ENCODE measurements at regions not wholly inside any gene's neighbourhood (a gene's known extent, or its start where the extent isn't known, plus 50 kb on each side); places are given as distances from the start of the nearest gene placed in this dataset. TPM values are rescaled to one million over a fixed set of nuclear protein-coding genes. Genes with fewer than 3 reads are reported as not detected.

DNA sequence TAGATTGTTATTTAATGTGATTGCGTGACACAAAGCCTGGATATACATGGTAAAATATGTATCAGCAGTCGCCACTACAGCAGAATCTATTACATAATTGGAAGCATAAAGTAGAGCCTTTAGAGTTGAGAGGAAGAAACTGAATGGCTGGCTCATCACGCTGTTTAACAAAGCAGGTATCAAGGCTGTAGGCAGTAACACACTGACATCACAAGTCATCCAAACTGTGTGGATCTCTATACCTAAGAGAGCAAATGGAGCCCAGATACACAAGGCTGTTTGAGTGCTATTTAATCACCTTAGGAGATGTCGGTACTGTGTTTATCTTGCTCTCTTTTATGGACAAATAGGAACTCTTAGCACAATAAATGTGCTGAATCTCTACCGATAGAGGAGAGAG lies 864.4 kb downstream of the VGLL3 start:
- CTCF ChIA-PET = no interaction called here
- WGBS, 2 experiments (ENCODE audit: extremely low coverage in 2 of 2, insufficient read length in 1 of 2) = no CpG with 5 or more reads among the region's 5 CpGs

More for the DNA sequence above, 864.4 kb downstream of the VGLL3 start:
- Histone ChIP-seq H4K91ac (ENCODE audit: insufficient read depth, low read depth, low read length) (no peak overlapping the region), H2BK20ac (ENCODE audit: low read depth, low read length) (no peak overlapping the region), H3K9me3 (ENCODE audit: control insufficient read depth, insufficient read depth, low read length) (no peaks in the 10 kb centered on the region; the same call in 1 of the 2 replicates), H3K27me3 (ENCODE audit: control insufficient read depth, insufficient read depth, low read length) (no peaks in the 10 kb centered on the region), H3K4ac (ENCODE audit: low read depth, low read length) (no peak overlapping the region), H3K18ac (ENCODE audit: low read depth, low read length) (no peak overlapping the region), H3K56ac (ENCODE audit: extremely low read depth, insufficient read depth, low read length) (no peak overlapping the region), H4K5ac (ENCODE audit: low read depth, low read length) (no peak overlapping the region), H2BK5ac (ENCODE audit: low read depth, low read length, poor library complexity, severe bottlenecking) (no peak overlapping the region), H2AK5ac (ENCODE audit: low read depth, low read length) (no peak overlapping the region), H3K9me1 (ENCODE audit: insufficient read depth, low read length) (no peaks in the 10 kb centered on the region), H2BK15ac (ENCODE audit: low read depth, low read length) (no peak overlapping the region), H3K27ac (ENCODE audit: insufficient read depth, low read length) (no peak overlapping the region), H2BK120ac (ENCODE audit: low read depth, low read length) (no peak overlapping the region), H3K14ac (replicated peaks; ENCODE audit: low read depth, low read length) (no peak overlapping the region), H3K9ac (ENCODE audit: low read depth, low read length) (no peak overlapping the region), H4K20me1 (ENCODE audit: insufficient read depth, low read length) (no peaks in the 10 kb centered on the region), H3K79me1 (ENCODE audit: low read depth in 1 of 2, low read length in 2 of 2) (no peaks in the 10 kb centered on the region), H3K4me3 (ENCODE audit: insufficient read depth, low read depth, low read length) (no peak overlapping the region), H4K8ac (ENCODE audit: low read depth in 2 of 2, low read length in 2 of 2) (no peak overlapping the region), H3K23ac (ENCODE audit: low read depth, low read length) (no peak overlapping the region), H3K36me3 (ENCODE audit: control insufficient read depth, insufficient read depth, low read length) (no peaks in the 10 kb centered on the region), H2AK9ac (replicated peaks; ENCODE audit: low read depth, low read length, poor library complexity) (no peak overlapping the region), H3K4me2 (ENCODE audit: low read depth, low read length) (no peak overlapping the region), H2AFZ (replicated peaks; ENCODE audit: low read length, poor library complexity) (no peak overlapping the region), H3K4me1 (ENCODE audit: control insufficient read depth, insufficient read depth, low read length) (no peaks in the 10 kb centered on the region)
- no peak for ATAC-seq (ENCODE audit: low read depth)
- BruUV-seq (replicated peaks) = no TSS peak
- POLR2A ChIA-PET (ENCODE audit: unreplicated experiment) = no interaction called here
- dilution Hi-C loops (cut with HindIII; ENCODE audit: low sequenced_read_pairs, unreplicated experiment) = no loop called here
- intact Hi-C loops (cut with micrococcal nuclease) = no loop called here
- in situ Hi-C loops (cut with MboI; ENCODE audit: low sequenced_read_pairs) = no loop called here
- TF ChIP-seq CEBPB (IDR thresholded peaks at IDR 0.05; ENCODE audit: low read depth, low read length) = no peak
- TF ChIP-seq RAD21 (IDR thresholded peaks at IDR 0.05; ENCODE audit: low read length) = no peak
- TF ChIP-seq, protein P1, sequence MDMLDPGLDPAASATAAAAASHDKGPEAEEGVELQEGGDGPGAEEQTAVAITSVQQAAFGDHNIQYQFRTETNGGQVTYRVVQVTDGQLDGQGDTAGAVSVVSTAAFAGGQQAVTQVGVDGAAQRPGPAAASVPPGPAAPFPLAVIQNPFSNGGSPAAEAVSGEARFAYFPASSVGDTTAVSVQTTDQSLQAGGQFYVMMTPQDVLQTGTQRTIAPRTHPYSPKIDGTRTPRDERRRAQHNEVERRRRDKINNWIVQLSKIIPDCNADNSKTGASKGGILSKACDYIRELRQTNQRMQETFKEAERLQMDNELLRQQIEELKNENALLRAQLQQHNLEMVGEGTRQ (IDR thresholded peaks at IDR 0.05; ENCODE audit: low read depth, low read length) = no peak
- TF ChIP-seq CHD1 (IDR thresholded peaks at IDR 0.05; ENCODE audit: low read depth, low read length) = no peak
- TF ChIP-seq BHLHE40 (IDR thresholded peaks at IDR 0.05; ENCODE audit: low read depth, low read length) = no peak
- no peak for TF ChIP-seq MXI1 (IDR thresholded peaks at IDR 0.05; ENCODE audit: borderline replicate concordance, low read depth, low read length)
- TF ChIP-seq, protein P2, sequence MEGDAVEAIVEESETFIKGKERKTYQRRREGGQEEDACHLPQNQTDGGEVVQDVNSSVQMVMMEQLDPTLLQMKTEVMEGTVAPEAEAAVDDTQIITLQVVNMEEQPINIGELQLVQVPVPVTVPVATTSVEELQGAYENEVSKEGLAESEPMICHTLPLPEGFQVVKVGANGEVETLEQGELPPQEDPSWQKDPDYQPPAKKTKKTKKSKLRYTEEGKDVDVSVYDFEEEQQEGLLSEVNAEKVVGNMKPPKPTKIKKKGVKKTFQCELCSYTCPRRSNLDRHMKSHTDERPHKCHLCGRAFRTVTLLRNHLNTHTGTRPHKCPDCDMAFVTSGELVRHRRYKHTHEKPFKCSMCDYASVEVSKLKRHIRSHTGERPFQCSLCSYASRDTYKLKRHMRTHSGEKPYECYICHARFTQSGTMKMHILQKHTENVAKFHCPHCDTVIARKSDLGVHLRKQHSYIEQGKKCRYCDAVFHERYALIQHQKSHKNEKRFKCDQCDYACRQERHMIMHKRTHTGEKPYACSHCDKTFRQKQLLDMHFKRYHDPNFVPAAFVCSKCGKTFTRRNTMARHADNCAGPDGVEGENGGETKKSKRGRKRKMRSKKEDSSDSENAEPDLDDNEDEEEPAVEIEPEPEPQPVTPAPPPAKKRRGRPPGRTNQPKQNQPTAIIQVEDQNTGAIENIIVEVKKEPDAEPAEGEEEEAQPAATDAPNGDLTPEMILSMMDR (conservative IDR thresholded peaks at IDR 0.05; ENCODE audit: low read depth, low read length) = no peak
- DNase-seq = no peak

Small RNA genes lying in the stretch of these regions (microRNA-seq; reads per million reads assigned to microRNA genes)
- gene AC108706.1 (ENCODE audit: insufficient read depth, insufficient read length) (not detected), gene RNU6-1129P (ENCODE audit: insufficient read depth, insufficient read length) (not detected)

Small RNA genes lying in the stretch of these regions (small RNA-seq; reads per million reads assigned to genes)
- gene AC108706.1 (0 reads per million in 5 experiments), gene RNU6-1129P (0 reads per million in 5 experiments)
